MG63 (cell line): ENCODE measurements at regions not wholly inside any gene's neighbourhood (a gene's known extent, or its start where the extent isn't known, plus 50 kb on each side); places are given as distances from the start of the nearest gene placed in this dataset.
"Not testable (repeated sequence)": the region's sequence is repeated elsewhere in the genome, so short reads cannot be mapped to it uniquely, and the experiment has no call there.

Experiments
- DNase-seq: peaks from one replicate; pipeline ENCODE4 v3.0.0-alpha.2; 2020
- H3K27me3 ChIP-seq: fragments of 250-450 bp; sonication (Bioruptor Pico); 2 replicates; pipeline ENCODE4 v1.5.1; 2020; ENCODE audit warnings: mild to moderate bottlenecking, moderate library complexity
- H3K36me3 ChIP-seq: fragments of 250-450 bp; sonication (Bioruptor Pico); 2 replicates; pipeline ENCODE4 v1.5.1; 2020; ENCODE audit warnings: mild to moderate bottlenecking, moderate library complexity
- H3K4me3 ChIP-seq: fragments of 250-450 bp; sonication (Bioruptor Pico); 2 replicates; pipeline ENCODE4 v1.5.1; 2020; ENCODE audit warnings: mild to moderate bottlenecking, moderate library complexity
- H3K9me3 ChIP-seq: fragments of 250-450 bp; sonication (Bioruptor Pico); 2 replicates; pipeline ENCODE4 v1.5.1; 2020; ENCODE audit warnings: mild to moderate bottlenecking, moderate library complexity

GRCh38 chr3:177842743-177843734 lies 645.8 kb upstream of the TBL1XR1 start:
- Histone ChIP-seq H3K9me3 (no peaks in the 10 kb centered on the region), H3K4me3 (no peak overlapping the region), H3K36me3 (no peaks in the 10 kb centered on the region), H3K27me3 (no peaks in the 10 kb centered on the region)
- DNase-seq = no peak

- DNase-seq = no peak
- Histone ChIP-seq H3K36me3 (no peaks in the 10 kb centered on the region), H3K27me3 (no peaks in the 10 kb centered on the region; the same call in 1 of the 2 replicates), H3K4me3 (no peak overlapping the region), H3K9me3 (no peaks in the 10 kb centered on the region; the same call in 1 of the 2 replicates)
These were observed 654.9 kb upstream of the TBL1XR1 start for GRCh38 chr3:177852001-177852807.

GRCh38 chr3:177855021-177855420 lies 657.7 kb upstream of the TBL1XR1 start:
- Histone ChIP-seq H3K36me3 (no peaks in the 10 kb centered on the region), H3K4me3 (no peak overlapping the region), H3K9me3 (peaks cover 9% of the 10 kb centered on the region), H3K27me3 (no peaks in the 10 kb centered on the region; the same call in 1 of the 2 replicates)
- DNase-seq = no peak

- Histone ChIP-seq H3K4me3 (no peak overlapping the region), H3K27me3 (no peaks in the 10 kb centered on the region; the same call in 1 of the 2 replicates), H3K9me3 (peaks cover 33% of the 10 kb centered on the region), H3K36me3 (no peaks in the 10 kb centered on the region)
- DNase-seq = no peak
These were observed 662.9 kb upstream of the TBL1XR1 start for GRCh38 chr3:177860184-177860583.

- DNase-seq = no peak
- Histone ChIP-seq H3K36me3 (no peaks in the 10 kb centered on the region), H3K9me3 (peaks cover 42% of the 10 kb centered on the region), H3K4me3 (no peak overlapping the region), H3K27me3 (no peaks in the 10 kb centered on the region)
These were observed 665.7 kb upstream of the TBL1XR1 start for GRCh38 chr3:177862962-177863491.

- not testable (repeated sequence) for DNase-seq, H3K36me3 ChIP-seq, H3K27me3 ChIP-seq, H3K4me3 ChIP-seq
- H3K9me3 ChIP-seq = peaks cover 28% of the 10 kb centered on the region
These were observed 665.0 kb upstream of the KCNMB2 start for GRCh38 chr3:177871267-177871666.

GRCh38 chr3:177878192-177878591 lies 658.0 kb upstream of the KCNMB2 start:
- H3K4me3 ChIP-seq = no peak overlapping the region
- DNase-seq = no peak
- H3K9me3 ChIP-seq = no peaks in the 10 kb centered on the region
- no peaks in the 10 kb centered on the region for H3K36me3 ChIP-seq
- H3K27me3 ChIP-seq = no peaks in the 10 kb centered on the region

- H3K27me3 ChIP-seq = no peaks in the 10 kb centered on the region
- no peaks in the 10 kb centered on the region for H3K9me3 ChIP-seq
- no peaks in the 10 kb centered on the region for H3K36me3 ChIP-seq
- H3K4me3 ChIP-seq = no peak overlapping the region
- DNase-seq = no peak
These were observed 657.3 kb upstream of the KCNMB2 start for GRCh38 chr3:177878957-177879356.

GRCh38 chr3:177881351-177881750 lies 654.9 kb upstream of the KCNMB2 start:
- Histone ChIP-seq H3K4me3 (no peak overlapping the region), H3K9me3 (no peaks in the 10 kb centered on the region), H3K27me3 (no peaks in the 10 kb centered on the region), H3K36me3 (no peaks in the 10 kb centered on the region)
- no peak for DNase-seq

- no peaks in the 10 kb centered on the region for H3K9me3 ChIP-seq
- H3K36me3 ChIP-seq = no peaks in the 10 kb centered on the region
- H3K4me3 ChIP-seq = no peak overlapping the region
- DNase-seq = no peak
- no peaks in the 10 kb centered on the region for H3K27me3 ChIP-seq
These were observed 654.0 kb upstream of the KCNMB2 start for GRCh38 chr3:177882124-177882648.

GRCh38 chr3:177883091-177883490 lies 653.1 kb upstream of the KCNMB2 start:
- no peak for DNase-seq
- H3K36me3 ChIP-seq = no peaks in the 10 kb centered on the region
- no peak overlapping the region for H3K4me3 ChIP-seq
- no peaks in the 10 kb centered on the region for H3K9me3 ChIP-seq
- no peaks in the 10 kb centered on the region for H3K27me3 ChIP-seq

GRCh38 chr3:177883957-177884356 lies 652.3 kb upstream of the KCNMB2 start:
- DNase-seq = no peak
- no peak overlapping the region for H3K4me3 ChIP-seq
- no peaks in the 10 kb centered on the region for H3K36me3 ChIP-seq
- H3K9me3 ChIP-seq = no peaks in the 10 kb centered on the region
- H3K27me3 ChIP-seq = no peaks in the 10 kb centered on the region

GRCh38 chr3:177885063-177885462 lies 651.2 kb upstream of the KCNMB2 start:
- H3K27me3 ChIP-seq = no peaks in the 10 kb centered on the region
- H3K36me3 ChIP-seq = no peaks in the 10 kb centered on the region
- no peak overlapping the region for H3K4me3 ChIP-seq
- no peak for DNase-seq
- no peaks in the 10 kb centered on the region for H3K9me3 ChIP-seq

GRCh38 chr3:177886501-177886900 lies 649.7 kb upstream of the KCNMB2 start:
- DNase-seq = no peak
- no peaks in the 10 kb centered on the region for H3K27me3 ChIP-seq
- H3K4me3 ChIP-seq = no peak overlapping the region
- H3K9me3 ChIP-seq = no peaks in the 10 kb centered on the region
- no peaks in the 10 kb centered on the region for H3K36me3 ChIP-seq

GRCh38 chr3:177887475-177887874 lies 648.8 kb upstream of the KCNMB2 start:
- Histone ChIP-seq H3K4me3 (no peak overlapping the region), H3K27me3 (no peaks in the 10 kb centered on the region), H3K9me3 (no peaks in the 10 kb centered on the region), H3K36me3 (no peaks in the 10 kb centered on the region)
- no peak for DNase-seq

- Histone ChIP-seq H3K4me3 (no peak overlapping the region), H3K36me3 (no peaks in the 10 kb centered on the region), H3K9me3 (no peaks in the 10 kb centered on the region), H3K27me3 (no peaks in the 10 kb centered on the region)
- DNase-seq = no peak
These were observed 647.1 kb upstream of the KCNMB2 start for GRCh38 chr3:177889161-177889560.
